Transverse colon (tissue), 4 donors: ENCODE measurements at regions not wholly inside any gene's neighbourhood (a gene's known extent, or its start where the extent isn't known, plus 50 kb on each side); places are given as distances from the start of the nearest gene placed in this dataset.
"Not testable (repeated sequence)": the region's sequence is repeated elsewhere in the genome, so short reads cannot be mapped to it uniquely, and the experiment has no call there.

Experiments
- DNase-seq: peaks from one replicate; pipeline ENCODE4 v3.0.0-alpha.2; 2019
- H3K27ac ChIP-seq, 4 donors: fragments of 200-600 bp; sonication (generic); 2 replicates each; pipeline ENCODE4 v1.5.1; 2016 to 2018; ENCODE audit warnings: inconsistent platforms in 4 of 4
- H3K27me3 ChIP-seq: fragments of 200-600 bp; sonication (generic); 2 replicates; pipeline ENCODE4 v1.5.1; 2017; ENCODE audit warnings: inconsistent platforms
- H3K36me3 ChIP-seq, 4 donors: fragments of 200-600 bp; sonication (generic); 2 replicates each; pipeline ENCODE4 v1.5.1; 2017 to 2019; ENCODE audit warnings: inconsistent platforms in 4 of 4
- H3K4me1 ChIP-seq, 4 donors: fragments of 200-600 bp; sonication (generic); 2 replicates each; pipeline ENCODE4 v1.5.1; 2017 to 2020; ENCODE audit warnings: inconsistent platforms in 4 of 4
- H3K4me3 ChIP-seq, 4 donors: fragments of 200-600 bp; sonication (generic); 1 replicate in 1 of 4; 2 replicates in 3 of 4; pipeline versions ENCODE4 v1.5.1 to v1.6.1; 2017 to 2019; ENCODE audit warnings: inconsistent platforms in 4 of 4
- H3K9me3 ChIP-seq, 2 donors: fragments of 200-600 bp; sonication (generic); 2 replicates each; pipeline ENCODE4 v1.5.1; 2017 to 2019; ENCODE audit warnings: inconsistent platforms in 2 of 2
- EP300 ChIP-seq: sonication (generic); formaldehyde crosslinking; IDR thresholded peaks from one replicate; pipeline ENCODE4 v1.6.1; 2017; ENCODE audit warnings: antibody characterized with exemption, low read depth
- POLR2A ChIP-seq: fragments of 450-650 bp; IDR thresholded peaks from one replicate; pipeline ENCODE4 v1.6.1; 2016; ENCODE audit warnings: antibody characterized with exemption, mild to moderate bottlenecking, moderate library complexity
- POLR2AphosphoS5 ChIP-seq, 3 donors: sonication (generic); formaldehyde crosslinking; IDR thresholded peaks; one replicate each; pipeline ENCODE4 v1.6.1; 2016; ENCODE audit warnings: antibody characterized with exemption in 3 of 3
- WGBS, 2 donors: methylation state at CpG; one replicate each; pipeline ENCODE4 v1.1.5; 2018; ENCODE audit warnings: low coverage in 1 of 2; 5-methylcytosine and 5-hydroxymethylcytosine counted together
- in situ Hi-C, 4 donors: fragments of 200-750 bp; cut with MboI; loops; one replicate each; pipeline versions ENCODE4 v1.15.0 to v1.15.1; 2017; ENCODE audit warnings: low sequenced_read_pairs in 3 of 4, low pct_ligation_motif_present in 1 of 4, low pct_unique_long_range_greater_than_20kb in 1 of 4
- intact Hi-C: fragments of 100-400 bp; cut with DNase I; formaldehyde crosslinking; loops from one replicate; pipeline ENCODE4 v1.15.1; 2023; ENCODE audit warnings: low total_unique reads
- TF ChIP-seq, protein P1 (sequence below), 5 experiments: fragments of 200-600 bp in 3 of 5; fragments of 450-650 bp in 2 of 5; sonication (generic) in 3 of 5; IDR thresholded peaks; 1 replicate in 2 of 5; 2 replicates in 3 of 5; pipeline ENCODE4 v1.5.1; 2016 to 2017; ENCODE audit warnings: antibody characterized with exemption in 5 of 5, inconsistent platforms in 3 of 5, mild to moderate bottlenecking in 2 of 5, moderate library complexity in 1 of 5

DNA sequence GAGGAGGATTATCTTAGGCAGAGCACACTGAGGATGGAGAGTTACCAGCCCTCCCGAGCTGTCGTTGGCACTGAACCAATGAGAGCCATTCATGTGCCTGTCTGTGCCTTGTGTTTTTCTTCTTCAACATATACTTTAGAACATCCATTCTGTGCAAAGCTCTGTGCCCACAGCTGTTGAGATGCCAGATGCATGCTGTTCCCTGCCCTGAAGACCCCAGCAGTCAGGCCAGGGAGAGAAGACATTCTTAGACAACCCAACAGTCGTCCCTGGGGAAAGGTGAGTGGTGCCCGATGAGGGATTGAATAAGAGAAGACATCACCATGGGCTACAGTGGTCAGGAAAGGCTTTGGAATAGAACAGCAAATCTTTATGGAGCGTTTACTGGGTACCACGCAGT lies 114.1 kb downstream of the NRN1 start:
- H3K36me3 ChIP-seq = no peaks in the 10 kb centered on the region
- TF ChIP-seq, protein P1, sequence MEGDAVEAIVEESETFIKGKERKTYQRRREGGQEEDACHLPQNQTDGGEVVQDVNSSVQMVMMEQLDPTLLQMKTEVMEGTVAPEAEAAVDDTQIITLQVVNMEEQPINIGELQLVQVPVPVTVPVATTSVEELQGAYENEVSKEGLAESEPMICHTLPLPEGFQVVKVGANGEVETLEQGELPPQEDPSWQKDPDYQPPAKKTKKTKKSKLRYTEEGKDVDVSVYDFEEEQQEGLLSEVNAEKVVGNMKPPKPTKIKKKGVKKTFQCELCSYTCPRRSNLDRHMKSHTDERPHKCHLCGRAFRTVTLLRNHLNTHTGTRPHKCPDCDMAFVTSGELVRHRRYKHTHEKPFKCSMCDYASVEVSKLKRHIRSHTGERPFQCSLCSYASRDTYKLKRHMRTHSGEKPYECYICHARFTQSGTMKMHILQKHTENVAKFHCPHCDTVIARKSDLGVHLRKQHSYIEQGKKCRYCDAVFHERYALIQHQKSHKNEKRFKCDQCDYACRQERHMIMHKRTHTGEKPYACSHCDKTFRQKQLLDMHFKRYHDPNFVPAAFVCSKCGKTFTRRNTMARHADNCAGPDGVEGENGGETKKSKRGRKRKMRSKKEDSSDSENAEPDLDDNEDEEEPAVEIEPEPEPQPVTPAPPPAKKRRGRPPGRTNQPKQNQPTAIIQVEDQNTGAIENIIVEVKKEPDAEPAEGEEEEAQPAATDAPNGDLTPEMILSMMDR (IDR thresholded peaks at IDR 0.05) = no peak
- no peak for TF ChIP-seq POLR2A
- TF ChIP-seq EP300 = no peak
- no peak for TF ChIP-seq POLR2AphosphoS5 (IDR thresholded peaks at IDR 0.05)
- H3K9me3 ChIP-seq = no peaks in the 10 kb centered on the region
- WGBS, 2 donors = 93% methylated on average over 6 of the region's 6 CpGs; no CpG with 5 or more reads in 1 of the 2 donors
- no peaks in the 10 kb centered on the region for H3K27me3 ChIP-seq
- in situ Hi-C loops = no loop called here
- peak overlapping the region in 1 of 4 donors; percentile 39 for H3K4me3 ChIP-seq
- intact Hi-C loops = no loop called here
- peak overlapping the region; percentile 50 to 71 (median 70) for H3K27ac ChIP-seq
- DNase-seq = no peak
- peaks cover 0 to 4% (median 0%) of the 10 kb centered on the region in 4 donors for H3K4me1 ChIP-seq

DNA sequence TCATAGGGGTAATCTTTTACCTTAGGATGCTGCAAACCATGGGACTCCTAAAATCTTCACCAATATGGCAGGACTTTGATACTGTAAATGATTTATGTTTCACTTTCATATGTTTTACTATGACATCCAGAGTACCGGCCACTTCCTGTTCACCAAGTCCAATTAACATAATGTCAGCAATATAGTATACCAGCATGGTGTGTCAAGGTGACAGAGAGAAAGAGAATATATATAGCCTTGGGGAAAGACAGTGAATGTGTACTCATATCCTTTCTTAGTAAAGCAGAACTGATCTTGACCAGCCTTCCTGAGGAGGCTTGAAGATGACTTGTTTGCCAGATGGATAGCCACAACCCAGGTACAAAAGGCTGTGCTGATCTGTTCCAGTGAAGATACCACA lies 127.9 kb downstream of the NRN1 start:
- Histone ChIP-seq H3K9me3 (no peaks in the 10 kb centered on the region), H3K27ac (no peak overlapping the region), H3K4me1 (no peaks in the 10 kb centered on the region), H3K4me3 (no peak overlapping the region), H3K36me3 (no peaks in the 10 kb centered on the region), H3K27me3 (no peaks in the 10 kb centered on the region)
- intact Hi-C loops (no loop called here), in situ Hi-C loops (no loop called here)
- DNase-seq = no peak
- WGBS, 2 donors = 39 to 67% methylated on average over 1 of the region's 1 CpG
- TF ChIP-seq, protein P1 (IDR thresholded peaks at IDR 0.05) = no peak
- TF ChIP-seq EP300 (no peak), POLR2AphosphoS5 (IDR thresholded peaks at IDR 0.05) (no peak), POLR2A (no peak)

DNA sequence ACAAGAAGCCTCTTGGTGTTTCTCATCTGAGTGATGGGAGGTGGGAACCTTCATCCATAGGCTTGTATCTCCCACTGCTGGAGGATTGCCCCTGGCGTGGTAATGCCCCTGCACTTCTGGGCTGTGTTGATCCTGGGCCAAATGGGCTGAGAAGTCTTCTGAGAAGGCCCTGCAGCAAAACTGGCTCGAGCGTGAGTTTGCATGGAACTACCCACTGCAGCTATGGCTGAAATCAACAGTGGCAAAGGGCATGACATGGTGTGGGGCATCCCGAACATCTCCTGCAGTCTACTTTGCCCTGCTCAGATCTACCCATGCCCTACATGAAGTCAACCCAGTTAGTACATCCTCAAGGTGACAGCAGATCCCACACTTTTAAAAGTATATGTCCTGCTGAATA lies 130.6 kb downstream of the NRN1 start:
- Histone ChIP-seq H3K36me3 (no peaks in the 10 kb centered on the region), H3K27me3 (no peaks in the 10 kb centered on the region), H3K4me3 (no peak overlapping the region), H3K4me1 (no peaks in the 10 kb centered on the region), H3K9me3 (no peaks in the 10 kb centered on the region), H3K27ac (no peak overlapping the region)
- TF ChIP-seq, protein P1 (IDR thresholded peaks at IDR 0.05) = no peak
- TF ChIP-seq POLR2AphosphoS5 (IDR thresholded peaks at IDR 0.05) (no peak), POLR2A (no peak), EP300 (no peak)
- intact Hi-C loops (no loop called here), in situ Hi-C loops (no loop called here)
- no peak for DNase-seq
- WGBS, 2 donors = 79% methylated on average over 4 of the region's 4 CpGs; no CpG with 5 or more reads in 1 of the 2 donors

DNA sequence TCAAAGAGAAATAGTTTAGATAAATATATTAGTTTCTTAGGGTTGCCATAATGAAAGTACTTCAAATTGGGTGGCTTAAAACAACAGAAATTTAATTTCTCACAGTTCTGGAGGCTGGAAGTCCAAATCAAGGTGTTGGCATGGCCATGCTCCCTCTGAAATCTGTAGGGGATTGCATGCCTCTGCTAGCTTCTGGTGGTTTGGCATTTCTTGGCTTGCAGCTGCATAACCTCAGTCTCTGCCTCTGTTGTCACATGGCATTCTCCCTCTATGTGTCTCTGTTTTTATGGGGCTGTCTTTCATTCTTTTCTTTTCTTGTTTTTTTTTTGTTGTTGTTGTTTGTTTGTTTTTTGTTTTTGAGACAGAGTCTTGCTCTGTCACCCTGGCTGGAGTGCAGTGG lies 132.7 kb downstream of the NRN1 start:
- in situ Hi-C loops = not testable (repeated sequence)

DNA sequence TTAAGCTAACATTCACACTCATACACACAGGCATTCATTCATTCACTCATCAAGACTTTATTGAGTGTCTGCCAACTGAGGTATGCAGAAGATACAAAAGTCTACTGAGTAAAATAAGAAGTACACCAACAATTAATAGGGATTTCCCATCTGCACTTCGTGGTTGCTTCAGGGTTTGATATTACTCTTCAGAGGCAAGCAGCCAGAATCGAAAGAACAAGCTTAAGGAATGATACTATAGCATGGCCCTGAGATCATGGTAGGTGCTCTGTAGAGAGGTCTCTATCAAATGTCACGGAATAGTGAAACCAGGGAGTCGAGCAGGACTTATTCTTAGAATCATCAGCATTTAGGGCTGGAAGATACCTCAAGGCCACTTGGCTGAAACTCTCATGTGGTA lies 135.4 kb downstream of the NRN1 start:
- H3K4me1 ChIP-seq = no peaks in the 10 kb centered on the region
- no peak for DNase-seq
- 71 to 79% methylated on average over 3 to 4 of the region's 4 CpGs for WGBS, 2 donors
- no peaks in the 10 kb centered on the region for H3K36me3 ChIP-seq
- H3K4me3 ChIP-seq = no peak overlapping the region
- H3K27ac ChIP-seq = no peak overlapping the region
- peaks cover 0 to 6% of the 10 kb centered on the region in 2 donors for H3K9me3 ChIP-seq
- no peak for TF ChIP-seq EP300
- no peak for TF ChIP-seq POLR2AphosphoS5 (IDR thresholded peaks at IDR 0.05)
- TF ChIP-seq POLR2A = no peak
- TF ChIP-seq, protein P1 (IDR thresholded peaks at IDR 0.05) = no peak
- H3K27me3 ChIP-seq = no peaks in the 10 kb centered on the region
- in situ Hi-C loops (no loop called here), intact Hi-C loops (no loop called here)

More for the DNA sequence above, 132.7 kb downstream of the NRN1 start:
- H3K36me3 ChIP-seq, H3K4me3 ChIP-seq, DNase-seq, intact Hi-C loops, H3K27ac ChIP-seq, H3K27me3 ChIP-seq, H3K9me3 ChIP-seq, H3K4me1 ChIP-seq: not testable (repeated sequence)
